ENCODE measurements at regions not wholly inside any gene's neighbourhood (a gene's known extent, or its start where the extent isn't known, plus 50 kb on each side); places are given as distances from the start of the nearest gene placed in this dataset.

GRCh38 chr11:31863170-31863832, 52.2 kb upstream of the PAX6 start:
- no peak overlapping the region for H3K27ac Mint-ChIP-seq
- CTCF ChIA-PET, result interaction anchor here (0.6 kb wide), 1 partner anchor 829 kb away, joined by 5 read pairs; no protein-coding TSS in a partner anchor
- Histone ChIP-seq H3K27me3 (ENCODE audit: control insufficient read depth in 1 of 2, insufficient read depth in 2 of 2, low read length in 2 of 2) (peaks cover 4 to 5% of the 10 kb centered on the region in 2 experiments), H3K27ac (ENCODE audit: low read depth in 1 of 2, low read length in 2 of 2) (no peak overlapping the region), H3K4me1 (ENCODE audit: insufficient read depth, low read length) (no peaks in the 10 kb centered on the region), H3K36me3 (ENCODE audit: insufficient read depth, low read length) (no peaks in the 10 kb centered on the region), H3K4me3 (ENCODE audit: low read length) (no peak overlapping the region), H3K9me3 (ENCODE audit: control insufficient read depth in 1 of 2, insufficient read depth in 1 of 2, low read length in 2 of 2) (peaks cover 0 to 5% of the 10 kb centered on the region in 2 experiments)
- intact Hi-C loops (cut with DNase I, micrococcal nuclease), result no loop called here
- no peak overlapping the region for H3K4me3 Mint-ChIP-seq
- DNase-seq, result no peak
- POLR2A ChIA-PET, result no interaction called here
- H3K36me3 Mint-ChIP-seq (ENCODE audit: low read depth), result no peaks in the 10 kb centered on the region
- TF ChIP-seq, protein P1, sequence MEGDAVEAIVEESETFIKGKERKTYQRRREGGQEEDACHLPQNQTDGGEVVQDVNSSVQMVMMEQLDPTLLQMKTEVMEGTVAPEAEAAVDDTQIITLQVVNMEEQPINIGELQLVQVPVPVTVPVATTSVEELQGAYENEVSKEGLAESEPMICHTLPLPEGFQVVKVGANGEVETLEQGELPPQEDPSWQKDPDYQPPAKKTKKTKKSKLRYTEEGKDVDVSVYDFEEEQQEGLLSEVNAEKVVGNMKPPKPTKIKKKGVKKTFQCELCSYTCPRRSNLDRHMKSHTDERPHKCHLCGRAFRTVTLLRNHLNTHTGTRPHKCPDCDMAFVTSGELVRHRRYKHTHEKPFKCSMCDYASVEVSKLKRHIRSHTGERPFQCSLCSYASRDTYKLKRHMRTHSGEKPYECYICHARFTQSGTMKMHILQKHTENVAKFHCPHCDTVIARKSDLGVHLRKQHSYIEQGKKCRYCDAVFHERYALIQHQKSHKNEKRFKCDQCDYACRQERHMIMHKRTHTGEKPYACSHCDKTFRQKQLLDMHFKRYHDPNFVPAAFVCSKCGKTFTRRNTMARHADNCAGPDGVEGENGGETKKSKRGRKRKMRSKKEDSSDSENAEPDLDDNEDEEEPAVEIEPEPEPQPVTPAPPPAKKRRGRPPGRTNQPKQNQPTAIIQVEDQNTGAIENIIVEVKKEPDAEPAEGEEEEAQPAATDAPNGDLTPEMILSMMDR (IDR thresholded peaks at IDR 0.05), result no peak
- ATAC-seq (ENCODE audit: poor library complexity), result no peak
- no peaks in the 10 kb centered on the region for H3K9me3 Mint-ChIP-seq
- H3K4me1 Mint-ChIP-seq (ENCODE audit: low read depth), result no peaks in the 10 kb centered on the region
- H3K27me3 Mint-ChIP-seq, result peaks cover 74% of the 10 kb centered on the region

DNA sequence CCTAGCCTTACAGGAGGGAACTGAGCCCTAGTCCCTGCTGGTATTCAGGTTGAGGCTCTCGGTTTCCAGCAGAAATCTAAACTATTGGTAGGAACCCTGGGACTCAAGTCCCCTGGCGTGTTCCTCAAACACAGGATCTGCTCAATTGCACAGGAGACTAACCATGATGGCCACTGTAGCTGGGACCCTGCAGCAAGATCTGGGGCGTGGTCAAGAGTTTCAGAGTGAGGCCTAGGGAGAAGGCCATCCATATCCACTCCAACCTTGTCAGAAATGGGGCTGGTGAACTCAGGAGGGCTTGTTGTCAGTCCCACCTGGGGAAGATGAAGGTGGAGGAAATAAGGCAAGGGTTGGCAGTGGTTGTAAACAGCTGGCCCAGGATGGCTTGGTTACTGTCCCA, 49.9 kb upstream of the PAX6 start:
- Histone ChIP-seq H3K4me3 (ENCODE audit: low read length) (no peak overlapping the region), H3K27ac (ENCODE audit: low read depth in 1 of 2, low read length in 2 of 2) (no peak overlapping the region), H3K27me3 (ENCODE audit: control insufficient read depth in 1 of 2, insufficient read depth in 2 of 2, low read length in 2 of 2) (peaks cover 4 to 5% of the 10 kb centered on the region in 2 experiments), H3K9me3 (ENCODE audit: control insufficient read depth in 1 of 2, insufficient read depth in 1 of 2, low read length in 2 of 2) (no peaks in the 10 kb centered on the region), H3K4me1 (ENCODE audit: insufficient read depth, low read length) (no peaks in the 10 kb centered on the region), H3K36me3 (ENCODE audit: insufficient read depth, low read length) (no peaks in the 10 kb centered on the region)
- H3K36me3 Mint-ChIP-seq (ENCODE audit: low read depth), result no peaks in the 10 kb centered on the region
- H3K27ac Mint-ChIP-seq, result no peak overlapping the region
- peaks cover 69% of the 10 kb centered on the region for H3K27me3 Mint-ChIP-seq
- TF ChIP-seq, protein P1 (IDR thresholded peaks at IDR 0.05), result no peak
- intact Hi-C loops (cut with DNase I, micrococcal nuclease), result no loop called here
- H3K4me3 Mint-ChIP-seq, result no peak overlapping the region
- CTCF ChIA-PET, result no interaction called here
- DNase-seq, result no peak
- POLR2A ChIA-PET, result no interaction called here
- H3K9me3 Mint-ChIP-seq, result no peaks in the 10 kb centered on the region
- H3K4me1 Mint-ChIP-seq (ENCODE audit: low read depth), result no peaks in the 10 kb centered on the region
- ATAC-seq (ENCODE audit: poor library complexity), result no peak

All from CD4-positive, alpha-beta T cell (primary cell).